Stimulated activated memory B cell treated with anti-CD40 and anti-IgM and Interleukin-4, amounts not matched to agents 10 μg/mL and 1 μg/mL and 100 μg/mL, for 72 hours (primary cell): ENCODE measurements at regions not wholly inside any gene's neighbourhood (a gene's known extent, or its start where the extent isn't known, plus 50 kb on each side); places are given as distances from the start of the nearest gene placed in this dataset.
"Not testable (repeated sequence)": the region's sequence is repeated elsewhere in the genome, so short reads cannot be mapped to it uniquely, and the experiment has no call there.

Experiments
- ATAC-seq: fragments of 150-1000 bp; cut with Tn5 transposase; 2 replicates; pipeline ENCODE4 v1.10.0; 2021
- H3K27ac Mint-ChIP-seq: one replicate; pipeline ENCODE4 v1.8.0; 2022; ENCODE audit warnings: mild to moderate bottlenecking, mixed read lengths
- H3K27me3 Mint-ChIP-seq: one replicate; pipeline ENCODE4 v1.8.0; 2022; ENCODE audit warnings: mixed read lengths
- H3K36me3 Mint-ChIP-seq: one replicate; pipeline ENCODE4 v1.8.0; 2022; ENCODE audit warnings: mixed read lengths
- H3K4me1 Mint-ChIP-seq: one replicate; pipeline ENCODE4 v1.8.0; 2022; ENCODE audit warnings: mixed read lengths
- H3K4me3 Mint-ChIP-seq: one replicate; pipeline ENCODE4 v1.8.0; 2022; ENCODE audit warnings: mild to moderate bottlenecking, moderate library complexity, mixed read lengths
- H3K9me3 Mint-ChIP-seq: one replicate; pipeline ENCODE4 v1.8.0; 2022; ENCODE audit warnings: mixed read lengths

- Mint-ChIP-seq H3K27me3 (no peaks in the 10 kb centered on the region), H3K27ac (no peak overlapping the region), H3K36me3 (no peaks in the 10 kb centered on the region), H3K4me3 (no peak overlapping the region), H3K4me1 (no peaks in the 10 kb centered on the region), H3K9me3 (no peaks in the 10 kb centered on the region)
- ATAC-seq = no peak
Observed at GRCh38 chr11:81224396-81224795, 1509.3 kb downstream of the FAM181B start.

GRCh38 chr11:81222491-81222890, 1511.2 kb downstream of the FAM181B start:
- Mint-ChIP-seq H3K4me3 (no peak overlapping the region), H3K36me3 (no peaks in the 10 kb centered on the region), H3K27me3 (no peaks in the 10 kb centered on the region), H3K27ac (no peak overlapping the region), H3K4me1 (no peaks in the 10 kb centered on the region), H3K9me3 (no peaks in the 10 kb centered on the region)
- ATAC-seq = no peak

- Mint-ChIP-seq H3K9me3 (no peaks in the 10 kb centered on the region), H3K4me3 (no peak overlapping the region), H3K4me1 (no peaks in the 10 kb centered on the region), H3K27ac (no peak overlapping the region), H3K36me3 (no peaks in the 10 kb centered on the region), H3K27me3 (no peaks in the 10 kb centered on the region)
- no peak for ATAC-seq
Observed at GRCh38 chr11:81220146-81220895, 1513.3 kb downstream of the FAM181B start.

- no peaks in the 10 kb centered on the region for H3K36me3 Mint-ChIP-seq
- ATAC-seq = no peak
Observed at GRCh38 chr11:81219661-81220060, 1514.0 kb downstream of the FAM181B start.

GRCh38 chr11:81218440-81218839, 1515.2 kb downstream of the FAM181B start:
- peaks cover 6% of the 10 kb centered on the region for H3K9me3 Mint-ChIP-seq
- no peaks in the 10 kb centered on the region for H3K4me1 Mint-ChIP-seq
- no peak overlapping the region for H3K27ac Mint-ChIP-seq
- no peaks in the 10 kb centered on the region for H3K36me3 Mint-ChIP-seq
- no peaks in the 10 kb centered on the region for H3K27me3 Mint-ChIP-seq
- no peak overlapping the region for H3K4me3 Mint-ChIP-seq
- no peak for ATAC-seq

More at GRCh38 chr11:81219661-81220060, 1514.0 kb downstream of the FAM181B start:
- Mint-ChIP-seq H3K4me3 (no peak overlapping the region), H3K27me3 (no peaks in the 10 kb centered on the region), H3K4me1 (no peaks in the 10 kb centered on the region), H3K27ac (no peak overlapping the region), H3K9me3 (peaks cover 3% of the 10 kb centered on the region)

GRCh38 chr11:81211050-81211449, 1522.6 kb downstream of the FAM181B start:
- Mint-ChIP-seq H3K27ac (no peak overlapping the region), H3K4me3 (no peak overlapping the region), H3K27me3 (no peaks in the 10 kb centered on the region), H3K9me3 (peaks cover 9% of the 10 kb centered on the region), H3K36me3 (no peaks in the 10 kb centered on the region), H3K4me1 (no peaks in the 10 kb centered on the region)
- no peak for ATAC-seq

- H3K4me3 Mint-ChIP-seq = no peak overlapping the region
- no peaks in the 10 kb centered on the region for H3K27me3 Mint-ChIP-seq
- H3K4me1 Mint-ChIP-seq = no peaks in the 10 kb centered on the region
- H3K27ac Mint-ChIP-seq = no peak overlapping the region
- no peak for ATAC-seq
- no peaks in the 10 kb centered on the region for H3K36me3 Mint-ChIP-seq
- peaks cover 2% of the 10 kb centered on the region for H3K9me3 Mint-ChIP-seq
Observed at GRCh38 chr11:81207421-81208054, 1526.1 kb downstream of the FAM181B start.

GRCh38 chr11:81203876-81204275, 1529.8 kb downstream of the FAM181B start:
- no peak for ATAC-seq
- H3K27ac Mint-ChIP-seq = no peak overlapping the region
- no peaks in the 10 kb centered on the region for H3K4me1 Mint-ChIP-seq
- H3K27me3 Mint-ChIP-seq = no peaks in the 10 kb centered on the region
- no peak overlapping the region for H3K4me3 Mint-ChIP-seq
- H3K9me3 Mint-ChIP-seq = peaks cover 6% of the 10 kb centered on the region
- no peaks in the 10 kb centered on the region for H3K36me3 Mint-ChIP-seq

GRCh38 chr11:81197396-81197795, 1536.3 kb downstream of the FAM181B start:
- Mint-ChIP-seq H3K4me3 (no peak overlapping the region), H3K27me3 (no peaks in the 10 kb centered on the region), H3K4me1 (no peaks in the 10 kb centered on the region), H3K9me3 (peaks cover 16% of the 10 kb centered on the region), H3K36me3 (no peaks in the 10 kb centered on the region), H3K27ac (no peak overlapping the region)
- no peak for ATAC-seq

GRCh38 chr11:81192516-81192915, 1541.1 kb downstream of the FAM181B start:
- no peaks in the 10 kb centered on the region for H3K4me1 Mint-ChIP-seq
- H3K27ac Mint-ChIP-seq = no peak overlapping the region
- no peak overlapping the region for H3K4me3 Mint-ChIP-seq
- H3K9me3 Mint-ChIP-seq = peaks cover 8% of the 10 kb centered on the region
- H3K27me3 Mint-ChIP-seq = no peaks in the 10 kb centered on the region
- ATAC-seq = no peak
- no peaks in the 10 kb centered on the region for H3K36me3 Mint-ChIP-seq

GRCh38 chr11:81190546-81190945, 1543.1 kb downstream of the FAM181B start:
- H3K27me3 Mint-ChIP-seq = no peaks in the 10 kb centered on the region
- H3K4me3 Mint-ChIP-seq = no peak overlapping the region
- no peak overlapping the region for H3K27ac Mint-ChIP-seq
- no peaks in the 10 kb centered on the region for H3K4me1 Mint-ChIP-seq
- H3K9me3 Mint-ChIP-seq = peaks cover 9% of the 10 kb centered on the region
- no peak for ATAC-seq
- no peaks in the 10 kb centered on the region for H3K36me3 Mint-ChIP-seq

- not testable (repeated sequence) for H3K4me1 Mint-ChIP-seq, H3K36me3 Mint-ChIP-seq, H3K4me3 Mint-ChIP-seq, H3K9me3 Mint-ChIP-seq, H3K27ac Mint-ChIP-seq, ATAC-seq, H3K27me3 Mint-ChIP-seq
Observed at GRCh38 chr11:81187033-81187432, 1546.6 kb downstream of the FAM181B start.

- Mint-ChIP-seq H3K4me3 (no peak overlapping the region), H3K36me3 (no peaks in the 10 kb centered on the region), H3K27me3 (no peaks in the 10 kb centered on the region), H3K27ac (no peak overlapping the region), H3K9me3 (no peaks in the 10 kb centered on the region), H3K4me1 (no peaks in the 10 kb centered on the region)
- no peak for ATAC-seq
Observed at GRCh38 chr11:81174646-81175330, 1558.9 kb downstream of the FAM181B start.

GRCh38 chr11:81165164-81165563, 1568.5 kb downstream of the FAM181B start:
- H3K4me1 Mint-ChIP-seq = no peaks in the 10 kb centered on the region
- peaks cover 3% of the 10 kb centered on the region for H3K9me3 Mint-ChIP-seq

GRCh38 chr11:81159900-81160299, 1573.8 kb downstream of the FAM181B start:
- Mint-ChIP-seq H3K4me3 (no peak overlapping the region), H3K36me3 (no peaks in the 10 kb centered on the region), H3K27ac (no peak overlapping the region), H3K27me3 (no peaks in the 10 kb centered on the region), H3K4me1 (no peaks in the 10 kb centered on the region), H3K9me3 (peaks cover 3% of the 10 kb centered on the region)
- ATAC-seq = no peak

More at GRCh38 chr11:81165164-81165563, 1568.5 kb downstream of the FAM181B start:
- Mint-ChIP-seq H3K27me3 (no peaks in the 10 kb centered on the region), H3K27ac (no peak overlapping the region), H3K4me3 (no peak overlapping the region), H3K36me3 (no peaks in the 10 kb centered on the region)
- no peak for ATAC-seq

- H3K27me3 Mint-ChIP-seq = no peaks in the 10 kb centered on the region
- H3K4me1 Mint-ChIP-seq = no peaks in the 10 kb centered on the region
- no peaks in the 10 kb centered on the region for H3K36me3 Mint-ChIP-seq
- ATAC-seq = no peak
- no peak overlapping the region for H3K27ac Mint-ChIP-seq
- peaks cover 3% of the 10 kb centered on the region for H3K9me3 Mint-ChIP-seq
- no peak overlapping the region for H3K4me3 Mint-ChIP-seq
Observed at GRCh38 chr11:81135570-81135969, 1598.1 kb downstream of the FAM181B start.
